ENCODE measurements at regions not wholly inside any gene's neighbourhood (a gene's known extent, or its start where the extent isn't known, plus 50 kb on each side); places are given as distances from the start of the nearest gene placed in this dataset.

GRCh38 chr10:107474650-107475049 lies 310.1 kb upstream of the SORCS1 start (continued):
- TF ChIP-seq ATF2 (IDR thresholded peaks at IDR 0.05; ENCODE audit: low read length) (no peak), TBP (IDR thresholded peaks at IDR 0.05; ENCODE audit: low read depth, low read length) (no peak)
